NCI-H128 (cell line): ENCODE measurements at regions not wholly inside any gene's neighbourhood (a gene's known extent, or its start where the extent isn't known, plus 50 kb on each side); places are given as distances from the start of the nearest gene placed in this dataset.
"Not testable (repeated sequence)": the region's sequence is repeated elsewhere in the genome, so short reads cannot be mapped to it uniquely, and the experiment has no call there.

Experiments used
- DNase-seq: peaks from one replicate; lab custom pipeline; 2025; ENCODE audit not compliant: unreplicated experiment; lab: John Stamatoyannopoulos, UW

GRCh38 chr16:87114832-87115231 is 202.4 kb downstream of the C16orf95 start:
- no peak for DNase-seq

DNA sequence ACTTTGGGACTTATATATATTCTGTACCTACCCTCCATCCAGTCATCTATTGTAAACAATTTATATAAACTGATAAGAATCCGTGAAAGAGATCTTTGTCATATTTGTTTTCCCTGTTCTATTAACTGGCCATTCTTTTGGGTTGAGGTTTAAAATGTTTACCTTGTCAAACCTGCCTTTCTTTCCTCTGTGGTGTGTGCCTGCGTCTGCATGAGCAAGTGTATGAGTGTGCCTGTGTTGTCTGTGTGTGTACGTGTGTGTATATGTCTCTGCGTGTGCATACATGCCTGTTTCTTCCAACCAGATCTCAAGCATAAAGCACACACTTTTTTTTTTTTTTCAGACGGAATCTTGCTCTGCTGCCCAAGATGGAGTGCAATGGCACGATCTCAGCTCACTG is 201.5 kb downstream of the C16orf95 start:
- DNase-seq: no peak

GRCh38 chr16:87117936-87118335 is 199.3 kb downstream of the C16orf95 start:
- no peak for DNase-seq

GRCh38 chr16:87119168-87119567 is 198.0 kb downstream of the C16orf95 start:
- DNase-seq: no peak

DNA sequence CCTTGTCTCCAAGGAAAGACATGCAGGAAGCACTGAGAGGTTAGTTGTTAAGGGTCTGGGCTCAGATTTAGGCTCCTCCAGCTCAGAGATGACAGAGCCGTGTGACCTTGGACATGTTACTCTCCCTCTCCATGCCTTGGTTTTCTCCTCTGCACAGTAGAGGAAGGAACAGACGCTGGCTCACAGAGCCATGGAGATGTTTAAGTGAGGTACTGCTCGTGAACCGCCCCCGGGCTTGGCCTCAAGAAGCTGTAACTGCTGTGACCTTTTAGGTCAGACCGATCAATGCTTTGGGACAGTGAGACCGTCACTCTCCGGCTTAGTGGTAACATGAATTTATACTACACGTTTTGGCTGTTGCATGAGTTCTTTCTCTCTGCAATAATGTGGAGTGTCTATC is 197.4 kb downstream of the C16orf95 start:
- no peak for DNase-seq

DNA sequence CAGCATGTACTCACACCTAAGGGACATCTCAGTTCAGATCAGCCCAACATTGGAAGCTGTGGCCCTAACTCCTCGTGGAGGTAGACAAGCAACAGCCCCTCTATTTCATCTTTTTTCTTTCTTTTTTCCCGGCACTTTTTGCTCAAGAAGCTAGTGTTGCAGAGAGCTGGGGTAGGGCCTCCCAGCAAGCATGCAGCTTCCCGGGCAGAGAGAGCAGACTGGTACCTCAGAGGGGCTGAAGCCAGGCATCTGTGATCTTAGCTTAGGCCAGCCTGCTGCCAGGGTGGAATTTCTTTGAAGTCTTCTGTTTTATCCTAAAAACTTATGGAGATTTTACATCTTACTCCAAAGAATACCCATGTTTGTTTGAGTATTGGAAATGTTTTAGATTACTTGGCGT is 195.4 kb downstream of the C16orf95 start:
- no peak for DNase-seq

GRCh38 chr16:87123356-87124001 is 193.7 kb downstream of the C16orf95 start:
- no peak for DNase-seq

DNA sequence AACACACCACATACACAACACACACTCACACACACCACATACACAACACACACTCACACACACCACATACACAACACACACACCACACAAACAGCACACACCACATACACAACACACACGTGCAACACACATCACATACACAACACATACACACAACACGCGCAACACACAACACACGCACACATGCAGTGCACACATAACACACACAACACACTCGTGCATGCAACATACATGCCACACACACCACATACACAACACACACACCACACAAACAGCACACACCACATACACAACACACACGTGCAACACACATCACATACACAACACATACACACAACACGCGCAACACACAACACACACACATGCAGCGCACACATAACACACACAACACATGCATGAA is 192.8 kb downstream of the C16orf95 start:
- not testable (repeated sequence) for DNase-seq

DNA sequence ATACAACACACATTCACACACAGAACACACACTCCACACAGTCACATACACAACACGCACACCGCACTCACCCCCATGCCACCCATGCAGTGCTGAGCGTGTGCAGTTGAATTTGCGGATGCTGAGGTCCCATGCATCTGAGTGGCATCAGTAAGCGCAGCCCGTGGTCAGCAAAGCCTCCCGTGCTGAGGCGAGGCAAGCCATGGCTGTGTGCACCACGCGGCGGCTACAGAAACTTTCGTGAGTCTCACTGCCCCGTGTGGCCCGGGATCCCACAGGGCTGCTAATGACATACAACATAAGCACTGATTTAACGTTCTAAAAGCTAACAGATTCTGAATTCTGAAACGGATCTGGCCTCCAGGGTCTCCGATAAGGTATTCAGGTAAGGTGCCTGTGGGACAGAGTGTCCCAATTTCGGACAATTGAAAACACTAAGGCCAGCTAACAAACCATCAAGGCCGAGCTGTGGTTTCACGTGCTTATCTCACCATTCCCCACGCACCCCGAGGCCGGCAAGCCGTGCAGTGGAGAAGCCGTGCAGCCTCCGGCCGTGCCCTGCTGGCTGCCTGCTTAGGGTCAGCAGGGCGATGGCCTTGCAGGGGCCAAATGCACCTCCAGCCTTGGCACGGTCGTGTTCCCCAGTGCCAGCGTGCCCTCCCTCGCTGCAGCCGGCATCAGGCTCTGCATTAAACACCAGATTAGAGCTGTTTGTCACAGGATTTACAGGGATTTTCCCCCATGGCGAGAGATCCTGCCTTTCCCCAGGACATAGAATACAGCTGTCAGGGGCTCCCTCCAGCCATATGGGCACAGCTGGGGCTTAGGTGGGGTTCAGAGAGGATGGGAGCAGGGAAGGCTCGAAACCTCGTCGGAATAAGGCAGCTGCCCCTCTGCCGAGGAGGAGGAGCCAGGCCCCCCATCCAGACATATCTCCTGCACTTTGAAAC is 191.7 kb downstream of the C16orf95 start:
- DNase-seq: no peak

DNA sequence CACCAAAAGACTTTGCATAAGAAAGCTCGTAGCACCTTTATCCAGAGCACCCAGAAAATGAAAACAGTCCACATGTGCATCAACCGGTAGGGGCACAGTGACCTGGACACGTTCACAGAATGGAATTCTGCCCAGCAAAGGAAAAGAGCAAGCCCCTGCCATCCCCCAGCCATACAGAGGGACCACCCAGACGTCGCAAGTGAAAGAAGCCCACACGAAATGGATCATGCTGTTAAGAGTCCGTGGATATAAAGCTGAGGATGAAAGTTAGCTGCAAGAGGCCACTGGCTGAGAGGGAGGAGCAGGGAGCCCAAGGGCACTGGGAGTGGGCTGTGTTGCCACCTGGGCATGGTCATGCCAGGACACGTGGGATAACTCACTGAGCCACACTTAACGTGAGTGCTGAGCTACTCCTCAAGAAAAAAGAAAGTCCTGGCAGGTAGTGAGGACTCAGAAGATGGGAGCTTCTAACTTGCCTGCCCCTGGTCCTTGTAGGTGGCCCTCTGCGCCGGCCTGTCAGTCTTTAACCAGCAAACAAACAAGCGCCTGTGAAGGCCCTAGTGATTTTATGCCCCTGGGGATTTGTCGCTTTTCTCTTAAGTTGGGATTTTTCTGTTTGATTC is 190.7 kb downstream of the C16orf95 start:
- no peak for DNase-seq

DNA sequence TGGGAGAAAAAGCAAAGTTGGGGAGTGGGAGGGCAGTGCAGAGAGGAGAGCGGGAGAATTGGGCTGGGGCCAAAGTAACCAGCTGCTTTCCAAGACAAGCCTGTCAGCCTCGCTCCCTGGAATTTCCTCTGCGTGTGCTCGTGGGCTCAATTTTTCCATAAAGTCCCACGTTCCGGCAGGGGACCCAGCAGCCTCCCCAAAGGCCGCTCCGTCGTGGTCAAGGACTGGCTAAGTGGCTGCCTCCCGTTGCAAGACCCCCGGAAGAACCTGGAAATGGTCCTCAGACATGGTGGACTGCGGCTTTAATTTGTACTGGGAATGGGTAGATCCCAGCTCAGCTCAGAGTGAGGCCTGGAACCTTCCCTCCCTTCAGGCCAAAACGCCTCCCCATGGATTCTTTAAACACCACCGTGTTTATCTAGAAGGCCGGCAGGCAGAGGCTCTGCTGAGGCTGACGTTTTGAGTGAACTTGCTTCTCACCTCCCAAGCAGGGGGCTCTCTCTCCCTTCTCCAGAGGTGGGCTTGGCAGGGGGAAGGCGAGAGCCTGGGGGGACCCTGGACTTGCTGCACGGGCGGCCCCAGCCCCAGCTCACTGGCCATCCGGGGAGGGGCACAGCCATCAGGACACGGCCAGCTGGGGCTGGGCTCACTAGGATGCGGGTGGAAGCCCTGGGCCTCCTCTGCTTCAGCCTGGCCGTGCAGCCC is 190.0 kb downstream of the C16orf95 start:
- no peak for DNase-seq

- no peak for DNase-seq
Measured at GRCh38 chr16:87127766-87128147, 189.4 kb downstream of the C16orf95 start.

GRCh38 chr16:87129771-87130170 is 187.4 kb downstream of the C16orf95 start:
- no peak for DNase-seq

- DNase-seq: no peak
Measured at GRCh38 chr16:87131061-87131995, 185.9 kb downstream of the C16orf95 start.

DNA sequence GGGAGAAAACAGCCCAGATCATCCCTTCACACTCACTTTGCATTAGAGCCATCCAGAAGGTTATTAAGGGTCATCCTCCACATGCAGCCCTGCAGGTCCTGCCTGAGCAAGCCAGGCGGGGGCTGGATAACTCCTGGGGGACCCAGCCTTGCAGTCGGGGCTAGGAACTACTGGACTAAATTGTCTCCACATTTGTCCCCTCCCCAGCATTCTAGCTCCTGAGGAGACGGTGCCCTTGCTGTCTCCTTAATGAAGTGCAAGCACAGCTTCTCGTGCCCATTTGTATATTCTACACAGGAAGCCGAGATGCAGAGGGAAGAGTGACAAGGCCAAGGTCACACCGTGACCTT is 185.2 kb downstream of the C16orf95 start:
- DNase-seq: no peak

DNA sequence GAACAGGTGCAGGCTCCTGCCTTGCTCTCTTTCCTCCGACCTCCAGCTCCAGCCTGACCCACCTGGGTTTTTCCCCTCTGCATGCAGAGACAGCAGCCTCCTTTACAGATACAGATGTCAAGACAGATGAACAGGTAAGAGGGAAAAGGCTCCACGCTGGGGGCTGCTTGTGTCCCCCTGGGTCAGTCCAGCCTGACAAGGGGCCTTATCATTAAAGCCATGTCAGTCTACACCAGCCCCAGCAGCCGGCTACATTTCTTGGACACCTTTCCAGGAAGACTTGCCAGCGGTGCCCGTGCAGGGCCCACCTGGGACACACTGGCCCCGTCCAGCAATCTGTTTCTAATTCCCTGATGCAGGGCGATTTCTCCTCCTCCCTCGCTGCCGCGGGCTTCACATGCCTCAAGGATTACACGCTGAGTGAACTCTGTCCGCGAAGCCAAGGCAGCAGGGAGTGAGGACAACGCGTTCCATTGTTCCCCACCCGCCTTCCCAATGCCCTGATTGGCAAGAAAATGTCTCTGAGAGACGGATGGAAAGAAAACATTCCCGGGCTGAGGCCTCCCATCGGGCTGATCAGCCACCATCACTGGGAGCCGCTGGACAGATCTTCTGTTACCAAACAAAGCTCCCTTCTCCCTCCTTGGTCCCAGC is 184.7 kb downstream of the C16orf95 start:
- no peak for DNase-seq

DNA sequence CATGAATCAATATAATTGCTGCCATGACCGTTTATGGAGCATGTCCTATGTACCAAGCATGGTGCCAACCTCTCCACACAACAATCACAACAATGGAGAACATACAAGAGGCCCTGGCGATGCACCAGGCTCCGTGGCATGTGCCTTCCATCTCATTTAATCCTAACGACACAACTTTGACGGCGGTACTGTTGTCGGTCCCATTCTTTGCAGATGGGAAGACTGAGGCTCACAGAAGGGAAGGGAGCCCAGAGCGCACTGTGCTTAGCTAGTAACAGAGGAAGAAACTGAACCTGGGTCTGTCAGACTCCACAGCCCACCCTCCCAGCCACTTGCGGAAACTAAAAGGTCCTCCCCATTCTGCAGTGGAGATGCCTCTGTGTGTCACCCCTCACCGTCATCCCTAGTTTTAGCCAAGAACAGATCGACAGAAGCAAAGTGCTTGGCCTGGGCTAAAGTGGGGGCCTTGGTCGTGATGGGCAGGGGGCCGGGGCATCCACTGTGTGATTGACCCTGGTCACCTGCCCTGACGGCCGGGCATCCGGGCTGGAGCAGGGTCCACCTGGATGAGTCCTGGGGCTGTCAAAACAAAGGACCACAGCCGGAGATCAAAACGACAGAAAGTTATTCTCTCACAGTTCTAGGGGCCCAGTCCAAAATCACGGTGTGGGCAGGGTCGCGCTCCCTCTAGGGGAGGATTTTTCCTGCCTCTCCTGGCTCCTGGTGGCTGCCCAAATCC is 183.9 kb downstream of the C16orf95 start:
- no peak for DNase-seq

- no peak for DNase-seq
Measured at GRCh38 chr16:87133966-87134627, 183.1 kb downstream of the C16orf95 start.

- DNase-seq: no peak
Measured at GRCh38 chr16:87134628-87134995, 182.6 kb downstream of the C16orf95 start.
